ENCODE measurements at regions not wholly inside any gene's neighbourhood (a gene's known extent, or its start where the extent isn't known, plus 50 kb on each side); places are given as distances from the start of the nearest gene placed in this dataset.

GRCh38 chr7:25802057-25802456 lies 349.9 kb upstream of the NFE2L3 start:
- H3K36me3 Mint-ChIP-seq (ENCODE audit: low read depth, unreplicated experiment), result no peaks in the 10 kb centered on the region
- no peaks in the 10 kb centered on the region for H3K9me3 Mint-ChIP-seq (ENCODE audit: unreplicated experiment)
- H3K4me1 Mint-ChIP-seq (ENCODE audit: unreplicated experiment), result no peaks in the 10 kb centered on the region
- no peak overlapping the region for H3K4me3 Mint-ChIP-seq (ENCODE audit: unreplicated experiment)
- H3K27ac Mint-ChIP-seq (ENCODE audit: unreplicated experiment), result no peak overlapping the region
- no peak for DNase-seq (ENCODE audit: low spot score)
- TF ChIP-seq CTCF (IDR thresholded peaks at IDR 0.05; ENCODE audit: unreplicated experiment), result no peak
- no peaks in the 10 kb centered on the region for H3K27me3 Mint-ChIP-seq (ENCODE audit: unreplicated experiment)

- no peaks in the 10 kb centered on the region for H3K27me3 Mint-ChIP-seq (ENCODE audit: unreplicated experiment)
- no peaks in the 10 kb centered on the region for H3K36me3 Mint-ChIP-seq (ENCODE audit: low read depth, unreplicated experiment)
- no peaks in the 10 kb centered on the region for H3K4me1 Mint-ChIP-seq (ENCODE audit: unreplicated experiment)
- H3K9me3 Mint-ChIP-seq (ENCODE audit: unreplicated experiment), result no peaks in the 10 kb centered on the region
- TF ChIP-seq CTCF (IDR thresholded peaks at IDR 0.05; ENCODE audit: unreplicated experiment), result no peak
- H3K4me3 Mint-ChIP-seq (ENCODE audit: unreplicated experiment), result no peak overlapping the region
- no peak overlapping the region for H3K27ac Mint-ChIP-seq (ENCODE audit: unreplicated experiment)
- no peak for DNase-seq (ENCODE audit: low spot score)
Observed at GRCh38 chr7:25802473-25802872, 349.5 kb upstream of the NFE2L3 start.

GRCh38 chr7:25803117-25803887 lies 348.7 kb upstream of the NFE2L3 start:
- H3K36me3 Mint-ChIP-seq (ENCODE audit: low read depth, unreplicated experiment), result no peaks in the 10 kb centered on the region
- no peaks in the 10 kb centered on the region for H3K27me3 Mint-ChIP-seq (ENCODE audit: unreplicated experiment)
- no peaks in the 10 kb centered on the region for H3K9me3 Mint-ChIP-seq (ENCODE audit: unreplicated experiment)
- DNase-seq (ENCODE audit: low spot score), result no peak
- no peaks in the 10 kb centered on the region for H3K4me1 Mint-ChIP-seq (ENCODE audit: unreplicated experiment)
- TF ChIP-seq CTCF (IDR thresholded peaks at IDR 0.05; ENCODE audit: unreplicated experiment), result no peak
- no peak overlapping the region for H3K4me3 Mint-ChIP-seq (ENCODE audit: unreplicated experiment)
- H3K27ac Mint-ChIP-seq (ENCODE audit: unreplicated experiment), result no peak overlapping the region

- no peaks in the 10 kb centered on the region for H3K27me3 Mint-ChIP-seq (ENCODE audit: unreplicated experiment)
- no peak for TF ChIP-seq CTCF (IDR thresholded peaks at IDR 0.05; ENCODE audit: unreplicated experiment)
- no peaks in the 10 kb centered on the region for H3K4me1 Mint-ChIP-seq (ENCODE audit: unreplicated experiment)
- no peaks in the 10 kb centered on the region for H3K9me3 Mint-ChIP-seq (ENCODE audit: unreplicated experiment)
- no peaks in the 10 kb centered on the region for H3K36me3 Mint-ChIP-seq (ENCODE audit: low read depth, unreplicated experiment)
- no peak for DNase-seq (ENCODE audit: low spot score)
- H3K27ac Mint-ChIP-seq (ENCODE audit: unreplicated experiment), result no peak overlapping the region
- H3K4me3 Mint-ChIP-seq (ENCODE audit: unreplicated experiment), result no peak overlapping the region
Observed at GRCh38 chr7:25804154-25804553, 347.8 kb upstream of the NFE2L3 start.

GRCh38 chr7:25805027-25805687 lies 346.8 kb upstream of the NFE2L3 start:
- H3K27ac Mint-ChIP-seq (ENCODE audit: unreplicated experiment), result no peak overlapping the region
- no peak for DNase-seq (ENCODE audit: low spot score)
- no peak overlapping the region for H3K4me3 Mint-ChIP-seq (ENCODE audit: unreplicated experiment)
- no peaks in the 10 kb centered on the region for H3K36me3 Mint-ChIP-seq (ENCODE audit: low read depth, unreplicated experiment)
- no peaks in the 10 kb centered on the region for H3K27me3 Mint-ChIP-seq (ENCODE audit: unreplicated experiment)
- H3K9me3 Mint-ChIP-seq (ENCODE audit: unreplicated experiment), result no peaks in the 10 kb centered on the region
- no peaks in the 10 kb centered on the region for H3K4me1 Mint-ChIP-seq (ENCODE audit: unreplicated experiment)
- no peak for TF ChIP-seq CTCF (IDR thresholded peaks at IDR 0.05; ENCODE audit: unreplicated experiment)
